ENCODE measurements at regions not wholly inside any gene's neighbourhood (a gene's known extent, or its start where the extent isn't known, plus 50 kb on each side); places are given as distances from the start of the nearest gene placed in this dataset.

DNA sequence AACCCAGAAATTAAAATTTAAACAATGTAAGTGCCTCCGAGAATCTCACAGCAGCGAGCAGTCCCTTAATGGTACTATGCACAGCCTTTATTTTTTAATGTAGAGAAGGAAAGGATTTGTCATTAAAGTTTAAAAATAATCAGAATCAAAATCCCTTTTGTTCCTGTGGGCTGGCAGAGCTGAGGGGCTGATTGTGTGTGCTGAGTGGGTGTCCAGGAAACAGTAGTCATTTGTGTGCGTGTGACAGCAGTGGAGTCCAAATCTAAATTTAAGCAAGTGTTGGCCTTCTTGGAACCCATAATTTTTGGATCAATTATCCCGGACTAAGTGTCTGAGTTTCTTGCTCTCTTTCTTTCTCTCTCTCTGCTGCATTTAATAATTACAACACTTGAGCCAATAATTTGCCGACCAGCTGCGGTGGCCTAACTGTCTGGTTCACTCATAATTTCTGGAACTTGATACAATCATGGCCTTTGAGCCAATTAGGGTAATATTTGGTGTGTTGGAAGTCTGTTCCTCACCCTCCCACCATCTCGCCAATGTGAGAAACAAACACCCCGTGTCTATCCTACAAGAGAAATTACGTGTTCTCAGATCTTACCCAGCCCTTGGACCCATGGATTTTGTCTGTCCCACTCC, 528.0 kb downstream of the SOX6 start:
- peak overlapping the region; percentile 65 for H3K27ac Mint-ChIP-seq (ENCODE audit: unreplicated experiment)
- TF ChIP-seq CTCF (IDR thresholded peaks at IDR 0.05; ENCODE audit: unreplicated experiment) = no peak
- H3K36me3 Mint-ChIP-seq (ENCODE audit: low read depth, unreplicated experiment) = peaks cover 3% of the 10 kb centered on the region
- DNase-seq (ENCODE audit: low spot score) = no peak
- no peak overlapping the region for H3K4me3 Mint-ChIP-seq (ENCODE audit: unreplicated experiment)
- peaks cover 8% of the 10 kb centered on the region for H3K27me3 Mint-ChIP-seq (ENCODE audit: unreplicated experiment)
- H3K4me1 Mint-ChIP-seq (ENCODE audit: unreplicated experiment) = peaks cover 55% of the 10 kb centered on the region
- no peaks in the 10 kb centered on the region for H3K9me3 Mint-ChIP-seq (ENCODE audit: unreplicated experiment)

DNA sequence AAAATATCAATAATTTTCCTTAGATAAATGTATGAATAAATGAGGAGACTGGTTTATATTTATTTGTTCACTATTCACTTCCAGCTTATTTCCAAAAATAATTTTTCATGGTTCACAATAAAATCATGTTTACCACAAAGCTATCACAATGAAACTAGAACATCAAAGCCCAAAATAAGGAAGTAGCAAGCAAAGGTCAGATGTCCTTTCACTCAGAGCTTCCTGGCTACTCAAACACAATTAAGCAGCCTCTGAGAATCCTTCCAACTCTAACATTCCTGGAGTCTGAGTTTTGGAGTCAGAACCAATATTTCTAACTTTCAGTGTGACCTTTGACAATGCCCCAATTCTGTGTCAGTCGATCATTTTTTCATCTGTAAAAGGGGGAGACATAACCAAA, 527.0 kb downstream of the SOX6 start:
- Mint-ChIP-seq H3K27me3 (ENCODE audit: unreplicated experiment) (peaks cover 8% of the 10 kb centered on the region), H3K4me1 (ENCODE audit: unreplicated experiment) (peaks cover 55% of the 10 kb centered on the region), H3K4me3 (ENCODE audit: unreplicated experiment) (no peak overlapping the region), H3K27ac (ENCODE audit: unreplicated experiment) (peak overlapping the region; percentile 81), H3K9me3 (ENCODE audit: unreplicated experiment) (no peaks in the 10 kb centered on the region), H3K36me3 (ENCODE audit: low read depth, unreplicated experiment) (peaks cover 3% of the 10 kb centered on the region)
- no peak for DNase-seq (ENCODE audit: low spot score)
- no peak for TF ChIP-seq CTCF (IDR thresholded peaks at IDR 0.05; ENCODE audit: unreplicated experiment)

DNA sequence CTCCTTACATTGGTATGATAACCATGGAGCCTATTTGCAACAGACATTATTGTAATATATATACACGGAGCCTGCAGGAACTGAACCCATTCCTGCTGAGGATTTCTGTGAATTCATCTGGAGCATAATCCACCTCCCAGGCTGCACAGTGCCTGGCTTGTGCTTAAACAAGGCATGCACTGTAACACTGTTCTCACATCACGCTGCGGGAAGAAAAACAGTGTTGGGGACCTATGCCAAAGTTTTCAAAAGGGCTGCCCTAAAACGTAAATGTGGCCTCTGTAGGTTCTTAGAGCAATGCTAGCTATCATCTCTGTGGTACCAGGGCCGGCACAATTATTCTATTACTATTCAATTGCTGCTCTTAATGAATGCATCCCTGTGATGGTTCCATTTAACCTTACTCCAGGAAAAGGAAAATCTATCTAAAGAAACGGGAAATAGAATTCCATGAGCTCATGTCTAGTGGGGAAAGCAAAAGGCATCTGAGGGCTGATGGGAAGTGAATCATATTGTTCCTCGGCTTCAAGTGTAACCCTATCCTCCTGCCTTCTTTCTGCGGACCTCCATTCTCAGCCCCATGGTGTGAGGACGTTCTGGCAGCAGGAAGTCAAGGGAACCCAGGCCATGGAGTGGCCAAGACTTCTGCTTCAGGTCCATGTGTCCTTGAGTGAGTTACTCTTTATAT, 525.5 kb downstream of the SOX6 start:
- no peaks in the 10 kb centered on the region for H3K9me3 Mint-ChIP-seq (ENCODE audit: unreplicated experiment)
- H3K4me1 Mint-ChIP-seq (ENCODE audit: unreplicated experiment) = peaks cover 51% of the 10 kb centered on the region
- DNase-seq (ENCODE audit: low spot score) = no peak
- H3K27me3 Mint-ChIP-seq (ENCODE audit: unreplicated experiment) = peaks cover 8% of the 10 kb centered on the region
- peaks cover 3% of the 10 kb centered on the region for H3K36me3 Mint-ChIP-seq (ENCODE audit: low read depth, unreplicated experiment)
- peak overlapping the region; percentile 53 for H3K27ac Mint-ChIP-seq (ENCODE audit: unreplicated experiment)
- no peak overlapping the region for H3K4me3 Mint-ChIP-seq (ENCODE audit: unreplicated experiment)
- TF ChIP-seq CTCF (IDR thresholded peaks at IDR 0.05; ENCODE audit: unreplicated experiment) = no peak

DNA sequence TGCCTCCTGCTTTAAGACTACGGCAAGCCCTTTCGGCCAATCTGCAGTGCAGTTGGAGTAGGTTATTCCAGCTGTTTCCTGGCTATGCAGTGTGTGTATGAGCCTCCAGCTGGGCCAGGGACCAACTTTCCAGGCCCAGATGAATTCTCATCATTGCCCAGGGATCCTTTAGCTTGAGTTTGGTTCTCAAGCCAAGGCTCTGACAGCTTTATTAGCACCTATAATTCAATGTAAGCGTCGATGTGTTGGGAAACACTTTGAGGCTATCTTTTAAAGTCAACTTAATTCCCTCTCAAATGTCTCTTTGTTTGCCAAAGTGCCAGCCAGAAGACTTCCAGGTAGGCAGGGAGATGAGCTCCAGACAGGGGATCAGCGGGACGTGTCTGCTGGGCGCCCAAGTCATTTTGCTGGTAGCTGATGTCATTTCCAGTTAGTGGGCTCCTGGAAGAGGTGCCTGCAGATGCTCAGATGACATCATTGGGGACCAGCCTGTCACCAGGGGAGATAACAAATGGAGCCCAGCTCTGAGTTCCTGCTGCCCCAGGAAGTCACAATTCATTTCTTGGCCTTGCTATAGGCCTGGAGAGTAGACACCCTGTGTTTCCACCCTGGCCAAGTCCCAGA, 520.4 kb downstream of the SOX6 start:
- Mint-ChIP-seq H3K27ac (ENCODE audit: unreplicated experiment) (no peak overlapping the region), H3K4me1 (ENCODE audit: unreplicated experiment) (peaks cover 21% of the 10 kb centered on the region), H3K27me3 (ENCODE audit: unreplicated experiment) (peaks cover 4% of the 10 kb centered on the region), H3K36me3 (ENCODE audit: low read depth, unreplicated experiment) (no peaks in the 10 kb centered on the region), H3K4me3 (ENCODE audit: unreplicated experiment) (no peak overlapping the region), H3K9me3 (ENCODE audit: unreplicated experiment) (no peaks in the 10 kb centered on the region)
- no peak for DNase-seq (ENCODE audit: low spot score)
- no peak for TF ChIP-seq CTCF (IDR thresholded peaks at IDR 0.05; ENCODE audit: unreplicated experiment)

DNA sequence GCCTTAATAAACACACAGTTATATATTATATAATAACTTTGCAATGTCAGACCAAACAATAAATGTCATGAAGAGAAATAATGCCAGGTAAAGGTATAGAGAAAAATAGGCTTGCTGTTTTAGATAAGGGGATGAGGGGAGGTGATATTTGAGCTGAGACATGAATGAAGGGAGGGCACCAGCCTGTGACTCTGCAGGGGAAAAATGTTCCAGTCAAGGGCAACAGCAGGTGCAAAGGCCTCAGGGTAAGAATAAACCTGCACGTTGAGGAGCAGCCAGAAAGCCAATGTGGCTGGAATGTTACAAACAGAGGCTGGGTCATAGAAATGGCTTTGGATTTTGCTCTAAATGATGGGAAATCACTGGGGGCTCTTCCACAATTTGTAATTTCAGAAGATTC, 519.6 kb downstream of the SOX6 start:
- Mint-ChIP-seq H3K4me1 (ENCODE audit: unreplicated experiment) (peaks cover 21% of the 10 kb centered on the region), H3K27me3 (ENCODE audit: unreplicated experiment) (peaks cover 2% of the 10 kb centered on the region), H3K9me3 (ENCODE audit: unreplicated experiment) (no peaks in the 10 kb centered on the region), H3K4me3 (ENCODE audit: unreplicated experiment) (no peak overlapping the region), H3K36me3 (ENCODE audit: low read depth, unreplicated experiment) (no peaks in the 10 kb centered on the region), H3K27ac (ENCODE audit: unreplicated experiment) (no peak overlapping the region)
- no peak for DNase-seq (ENCODE audit: low spot score)
- no peak for TF ChIP-seq CTCF (IDR thresholded peaks at IDR 0.05; ENCODE audit: unreplicated experiment)
